Pulmonary artery endothelial cell (primary cell): ENCODE measurements at regions not wholly inside any gene's neighbourhood (a gene's known extent, or its start where the extent isn't known, plus 50 kb on each side); places are given as distances from the start of the nearest gene placed in this dataset.
"Not testable (repeated sequence)": the region's sequence is repeated elsewhere in the genome, so short reads cannot be mapped to it uniquely, and the experiment has no call there.

Source experiments
- DNase-seq: peaks from one replicate; pipeline ENCODE4 v3.0.0-alpha.2; 2011; ENCODE audit warnings: low read depth, low spot score

DNA sequence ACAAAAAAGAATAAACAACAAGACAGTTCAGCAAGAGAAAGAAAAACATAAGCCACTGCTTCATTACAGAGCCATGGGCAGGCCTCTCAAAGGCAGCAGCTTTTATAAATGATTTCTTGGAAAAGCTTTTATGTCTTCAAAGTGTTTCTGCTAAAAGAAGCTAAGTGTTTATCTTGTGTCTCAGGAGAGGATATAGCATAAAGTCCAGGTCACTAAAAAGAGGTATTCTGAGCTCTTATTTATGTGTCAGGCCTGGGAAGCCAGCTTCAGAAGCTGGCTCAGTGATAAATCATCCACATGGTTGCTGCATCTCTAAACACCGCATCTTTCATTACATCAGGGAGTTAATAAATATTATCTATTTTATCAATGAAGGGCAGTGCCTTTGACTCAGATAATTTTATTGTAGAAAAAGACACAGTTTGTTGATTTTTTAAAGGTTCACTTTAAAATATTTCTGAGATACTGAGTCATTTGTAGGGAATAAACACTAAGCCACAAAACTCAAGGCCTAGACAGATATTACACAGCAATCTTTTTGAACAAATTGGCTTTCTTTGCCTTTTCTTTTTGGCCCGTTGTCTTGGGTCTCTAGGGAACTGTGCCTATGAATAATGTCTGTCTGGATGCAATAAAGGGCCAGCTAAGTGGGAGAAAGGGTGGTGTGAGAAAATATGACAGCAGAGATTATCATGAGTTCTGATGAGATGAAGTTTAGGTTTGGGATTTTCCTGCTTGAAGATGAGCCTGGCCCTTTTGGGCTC, 1086.6 kb downstream of the UQCRFS1 start:
- no peak for DNase-seq

DNA sequence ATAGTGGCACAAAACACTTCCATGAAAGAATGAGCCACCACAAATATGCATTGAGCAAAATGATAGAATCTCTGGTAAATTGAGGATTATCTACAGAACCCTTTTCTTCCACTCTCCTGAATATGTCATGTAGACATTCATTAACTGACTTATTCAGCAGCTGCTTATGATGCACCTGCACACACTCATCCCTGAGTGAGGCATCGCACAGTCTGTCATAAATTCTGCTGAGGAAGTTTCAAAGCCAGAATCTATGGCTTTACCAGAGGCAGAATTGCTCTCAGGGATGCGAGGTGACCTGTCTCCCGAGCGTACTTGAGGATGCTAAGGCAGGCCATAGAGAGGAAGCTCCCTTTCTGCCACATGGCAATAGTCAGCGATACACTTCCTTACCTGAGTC, 1090.2 kb downstream of the UQCRFS1 start:
- DNase-seq, result no peak

DNA sequence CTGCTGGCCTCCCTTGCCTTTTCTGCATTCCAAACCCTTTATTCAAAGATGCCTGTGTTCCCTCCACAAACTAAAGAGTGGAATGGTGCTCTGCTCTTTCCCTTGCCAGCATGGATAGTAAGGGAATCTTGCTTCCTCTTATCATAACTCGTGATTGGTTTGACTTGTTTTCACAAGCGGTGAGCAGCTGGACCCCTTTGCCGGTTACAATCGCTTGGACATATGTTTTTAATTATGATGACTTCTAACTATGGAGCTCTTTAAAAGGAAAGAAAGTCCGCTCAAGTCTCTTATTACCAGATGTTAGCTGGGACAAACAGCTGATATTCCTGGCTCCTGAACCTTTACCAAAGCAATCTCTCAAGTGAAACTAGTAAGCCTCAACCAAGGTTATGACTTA, 1094.7 kb downstream of the UQCRFS1 start:
- no peak for DNase-seq

DNA sequence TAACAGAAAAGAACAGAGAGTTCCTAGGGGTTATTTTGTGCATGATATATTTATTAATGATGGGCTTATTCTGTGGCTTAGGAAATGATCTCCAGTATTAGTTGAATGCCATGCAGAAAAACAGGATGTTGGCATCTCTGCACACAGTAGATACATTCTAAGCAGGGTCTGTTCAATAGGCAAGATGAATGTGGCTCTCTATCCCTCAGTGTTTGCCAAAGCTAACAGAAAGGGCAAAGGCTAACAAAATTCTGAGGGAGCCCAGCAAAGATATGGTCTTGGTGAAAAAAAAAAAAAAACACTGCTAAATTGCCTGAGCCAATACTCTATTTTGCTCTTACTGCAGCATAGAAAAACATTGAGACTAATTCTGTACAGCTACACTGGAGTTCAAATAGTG, 1095.8 kb downstream of the UQCRFS1 start:
- DNase-seq, result no peak

DNA sequence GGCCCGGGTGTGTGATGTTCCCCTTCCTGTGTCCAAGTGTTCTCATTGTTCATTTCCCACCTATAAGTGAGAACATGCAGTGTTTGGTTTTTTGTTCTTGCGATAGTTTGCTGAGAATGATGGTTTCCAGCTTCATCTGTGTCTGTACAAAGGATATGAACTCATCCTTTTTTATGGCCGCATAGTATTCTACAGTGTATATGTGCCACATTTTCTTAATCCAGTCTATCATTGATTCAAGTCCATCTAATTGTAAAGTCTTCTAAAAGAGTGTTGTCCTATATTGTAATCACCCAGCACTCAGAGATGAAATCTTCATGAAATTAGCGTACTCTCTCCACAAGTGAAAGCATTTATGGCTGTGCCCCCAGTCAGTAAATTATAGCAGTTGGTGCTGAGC, 1096.6 kb downstream of the UQCRFS1 start:
- not testable (repeated sequence) for DNase-seq

DNA sequence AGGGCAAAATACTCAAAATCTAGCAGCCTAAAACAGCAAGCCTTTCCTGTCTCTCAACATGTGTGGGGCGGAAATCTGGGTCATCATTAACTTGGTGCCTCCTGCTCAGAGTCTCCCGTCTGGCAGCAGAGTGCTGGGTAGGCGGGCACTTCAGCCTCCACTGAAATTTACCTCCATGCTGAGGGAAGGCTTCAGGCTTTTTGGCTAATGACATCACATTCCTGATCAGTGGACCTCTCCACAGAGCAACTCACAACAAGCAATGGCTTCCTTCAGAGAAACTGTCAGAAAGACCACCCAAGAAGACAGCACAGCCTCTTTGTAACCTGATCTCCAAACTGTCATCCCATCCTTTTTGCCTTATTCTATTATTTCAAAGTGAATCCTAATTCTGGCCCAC, 1109.0 kb downstream of the UQCRFS1 start:
- DNase-seq, result no peak

DNA sequence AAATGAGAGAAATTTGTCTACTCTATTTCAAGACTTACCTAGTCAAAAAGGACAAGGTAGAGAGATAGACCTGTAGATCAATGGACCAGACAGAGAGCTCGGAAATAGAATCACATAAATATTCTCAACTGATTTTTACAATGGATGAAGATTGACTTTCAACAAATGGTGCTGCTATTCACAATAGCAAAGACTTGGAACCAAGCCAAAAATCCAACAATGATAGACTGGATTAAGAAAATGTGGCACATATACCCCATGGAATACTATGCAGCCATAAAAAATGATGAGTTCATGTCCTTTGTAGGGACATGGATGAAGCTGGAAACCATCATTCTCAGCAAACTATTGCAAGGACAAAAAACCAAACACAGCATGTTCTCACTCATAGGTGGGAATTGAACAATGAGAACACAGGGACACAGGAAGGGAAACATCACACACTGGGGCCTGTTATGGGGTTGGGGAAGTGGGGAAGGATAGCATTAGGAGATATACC, 1128.2 kb downstream of the UQCRFS1 start:
- DNase-seq, result not testable (repeated sequence)

DNA sequence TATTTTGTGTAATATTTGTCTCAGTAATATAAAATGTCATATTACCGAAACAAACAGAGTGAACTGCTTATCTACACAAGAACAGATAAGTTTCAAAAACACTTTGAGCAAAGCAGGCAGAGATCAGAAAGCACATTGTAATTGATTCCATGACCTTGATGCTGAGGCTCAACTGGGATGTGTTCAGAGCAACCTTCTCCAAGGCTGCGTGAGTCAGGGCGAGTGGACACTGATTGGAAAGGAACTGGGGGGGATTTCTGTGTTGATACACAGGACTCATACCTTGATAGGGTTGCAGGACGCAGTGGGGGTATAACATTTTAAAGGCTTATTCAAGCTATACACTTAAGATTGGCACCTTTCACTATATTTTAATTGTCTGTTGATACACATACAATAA, 1136.3 kb downstream of the UQCRFS1 start:
- no peak for DNase-seq

DNA sequence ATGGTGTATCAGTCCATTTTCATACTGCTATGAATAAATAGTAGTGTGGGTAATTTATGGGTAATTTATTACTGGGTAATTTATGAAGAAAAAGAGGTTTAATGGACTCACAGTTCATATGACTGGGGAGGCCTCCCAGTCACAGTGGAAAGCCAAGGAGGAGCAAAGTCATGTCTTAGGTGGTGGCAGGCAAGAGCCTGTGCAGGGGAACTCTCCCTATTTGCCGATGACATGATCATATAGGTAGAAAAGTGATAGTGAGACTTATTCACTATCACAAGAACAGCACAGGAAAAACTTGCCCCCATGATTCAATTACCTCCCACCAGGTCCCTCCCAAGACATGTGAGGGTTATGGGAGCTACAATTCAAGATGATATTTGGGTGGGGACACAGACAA, 1137.7 kb downstream of the UQCRFS1 start:
- no peak for DNase-seq

DNA sequence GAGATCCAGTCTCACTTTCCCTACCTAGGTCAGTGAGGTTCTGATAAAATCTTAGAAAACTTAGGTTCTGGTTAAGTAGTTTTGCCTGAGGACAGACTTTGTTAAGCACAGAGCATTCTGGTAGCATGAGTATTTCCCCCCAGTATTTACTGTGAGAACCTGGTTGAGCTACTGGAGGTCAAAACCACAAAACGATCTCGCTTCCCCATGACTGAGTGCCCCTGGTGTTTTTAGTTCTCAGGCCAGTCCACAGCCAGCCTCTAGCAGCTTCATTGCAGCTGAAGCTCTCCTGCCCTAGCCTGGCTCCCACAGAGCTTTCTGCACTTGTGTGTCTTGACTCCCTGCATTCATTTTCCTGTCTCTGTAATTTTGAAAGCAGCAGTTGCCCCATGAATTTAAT, 1138.2 kb downstream of the UQCRFS1 start:
- DNase-seq, result no peak

DNA sequence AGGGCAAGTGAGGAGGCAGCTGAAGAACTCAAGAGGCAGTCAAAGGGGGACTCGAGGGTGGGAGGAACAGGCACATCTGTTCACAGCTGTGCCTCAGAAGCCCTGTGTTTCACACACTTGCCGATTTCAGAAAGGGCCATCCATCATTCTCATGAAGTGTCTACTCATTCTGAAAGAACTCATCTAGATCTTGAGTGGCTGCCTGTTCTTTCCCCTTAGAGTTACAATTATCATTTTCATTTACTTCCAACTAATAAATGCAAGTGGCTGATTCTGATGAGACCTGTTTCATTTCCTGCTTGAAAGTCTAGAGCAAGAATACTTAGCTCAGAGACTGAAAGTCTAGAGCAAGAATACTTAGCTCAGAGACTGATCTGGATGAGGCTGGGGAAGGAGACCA, 1145.1 kb downstream of the UQCRFS1 start:
- DNase-seq, result no peak

DNA sequence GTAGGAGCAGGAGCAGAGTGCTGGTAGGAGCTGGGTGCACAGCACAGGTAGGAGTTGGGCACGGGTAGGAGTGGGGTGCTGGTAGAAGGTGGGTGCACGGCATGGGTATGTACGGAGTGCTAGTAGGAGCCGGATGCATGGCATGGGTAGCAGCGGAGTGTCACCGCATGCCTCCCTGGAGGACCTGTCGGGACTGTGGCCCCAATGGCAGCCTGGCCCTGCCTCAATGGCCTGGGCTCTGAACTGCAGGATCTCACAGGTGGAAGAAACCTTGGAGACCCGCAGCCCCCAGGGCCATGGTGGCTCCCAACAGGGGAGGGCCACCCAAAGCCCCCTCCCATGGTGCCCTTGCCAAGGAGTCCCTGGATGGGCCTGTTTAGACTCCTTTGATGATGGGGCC, 1146.0 kb downstream of the UQCRFS1 start:
- DNase-seq, result no peak

DNA sequence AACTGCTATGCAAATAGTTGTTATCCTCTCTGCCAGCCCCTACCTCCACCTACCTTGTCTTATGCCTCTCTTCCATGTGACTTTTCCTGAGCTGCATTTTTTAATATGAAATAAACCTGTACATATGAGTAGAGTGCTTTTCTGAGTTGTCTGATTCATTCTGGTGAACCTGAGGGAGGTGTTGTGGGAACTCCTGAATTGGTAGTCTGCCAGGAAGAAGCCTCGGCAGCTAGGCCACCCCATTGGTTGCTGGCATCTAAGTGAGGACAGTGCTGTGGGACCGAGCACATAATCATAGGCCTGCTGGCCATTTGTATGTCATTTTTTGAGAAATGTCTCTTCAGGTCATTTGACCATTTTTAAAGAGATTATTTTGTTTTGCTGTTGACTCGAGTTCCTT, 1146.8 kb downstream of the UQCRFS1 start:
- DNase-seq, result no peak

DNA sequence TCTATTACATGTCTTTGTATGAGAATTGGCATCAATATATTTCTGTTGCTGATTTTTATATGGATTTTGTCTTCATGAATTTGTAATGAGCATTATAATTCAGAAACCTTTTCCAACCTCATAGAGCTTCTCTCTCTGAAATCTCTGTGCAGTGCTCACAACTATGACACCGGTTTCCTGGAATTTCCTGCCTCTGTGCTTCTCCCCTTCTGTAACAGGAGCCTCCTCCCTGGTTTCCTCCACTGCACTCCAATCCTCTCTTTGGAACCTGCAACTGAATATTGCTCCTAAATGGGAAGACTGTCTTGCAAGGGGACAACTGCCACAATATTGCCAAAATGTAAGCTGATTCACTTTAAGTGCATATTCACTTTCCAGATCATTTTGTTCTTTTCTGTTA, 1147.9 kb downstream of the UQCRFS1 start:
- DNase-seq, result no peak

DNA sequence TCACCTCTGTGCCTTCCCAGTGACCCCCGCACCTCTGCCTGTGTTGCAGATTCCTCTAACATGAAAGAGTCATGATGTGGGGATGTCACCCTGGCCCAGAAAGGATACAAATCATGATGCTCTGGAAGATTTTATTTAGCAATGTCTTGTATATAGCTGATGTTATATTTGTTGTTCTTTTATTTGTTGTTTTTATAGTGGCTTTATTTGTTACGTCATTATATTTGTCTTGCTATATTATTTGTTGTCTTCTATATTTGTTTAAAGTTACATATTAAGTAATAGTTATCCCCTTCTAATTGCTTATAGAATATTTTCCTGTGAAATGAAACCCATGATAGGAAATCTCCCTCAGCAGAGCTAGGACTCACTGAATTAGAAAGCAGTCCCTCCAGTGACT, 1149.2 kb downstream of the UQCRFS1 start:
- no peak for DNase-seq

DNA sequence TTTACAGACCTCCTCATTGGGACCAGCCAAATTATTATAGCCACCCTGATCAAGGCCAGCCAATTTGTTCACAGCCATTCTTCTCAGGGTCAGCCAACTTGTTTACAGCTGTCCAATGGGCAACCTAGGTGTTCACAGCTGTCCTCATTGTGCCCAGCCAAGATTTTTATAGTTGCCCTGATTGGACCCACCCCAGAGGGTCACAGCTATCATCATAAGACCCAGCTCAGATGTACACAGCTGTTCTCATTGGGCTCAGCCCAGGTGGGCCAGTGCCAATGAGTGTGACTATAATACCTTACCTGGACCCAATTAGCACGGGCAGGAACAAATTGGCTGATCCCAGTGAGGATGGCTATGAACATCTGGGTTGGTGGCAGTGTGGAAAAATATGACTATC, 1151.8 kb downstream of the UQCRFS1 start:
- DNase-seq, result no peak

DNA sequence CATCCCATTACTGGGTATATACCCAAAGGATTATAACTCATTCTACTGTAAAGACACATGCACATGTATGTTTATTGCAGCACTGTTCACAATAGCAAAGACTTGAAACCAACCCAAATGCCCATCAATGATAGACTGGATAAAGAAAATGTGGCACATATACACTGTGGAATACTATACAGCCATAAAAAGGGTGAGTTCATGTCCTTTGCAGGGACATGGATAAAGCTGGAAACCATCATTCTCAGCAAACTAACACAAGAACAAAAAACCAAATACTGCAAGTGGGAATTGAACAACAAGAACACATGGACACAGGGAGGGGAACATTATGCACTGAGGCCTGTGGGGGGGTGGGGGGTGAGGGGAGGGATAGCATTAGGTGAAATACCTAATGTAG, 1155.9 kb downstream of the UQCRFS1 start:
- DNase-seq, result not testable (repeated sequence)

DNA sequence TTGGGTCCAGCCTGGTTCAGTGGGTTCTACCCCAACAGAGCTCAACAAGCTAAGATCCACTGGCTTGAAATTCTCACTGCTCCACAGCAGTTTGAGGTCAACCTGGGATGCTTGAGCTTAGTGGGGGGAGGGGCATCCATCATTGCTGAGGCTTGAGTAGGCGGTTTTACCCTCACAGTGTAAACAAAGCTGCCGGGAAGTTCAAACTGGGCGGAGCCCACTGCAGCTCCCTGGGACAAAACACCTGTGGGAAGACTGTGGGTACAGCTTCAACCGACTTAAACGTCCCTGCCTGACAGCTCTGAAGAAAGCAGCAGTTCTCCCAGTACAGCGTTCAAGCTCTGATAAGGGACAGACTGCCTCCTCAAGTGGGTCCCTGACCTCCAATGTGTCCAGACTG, 1161.9 kb downstream of the UQCRFS1 start:
- no peak for DNase-seq

DNA sequence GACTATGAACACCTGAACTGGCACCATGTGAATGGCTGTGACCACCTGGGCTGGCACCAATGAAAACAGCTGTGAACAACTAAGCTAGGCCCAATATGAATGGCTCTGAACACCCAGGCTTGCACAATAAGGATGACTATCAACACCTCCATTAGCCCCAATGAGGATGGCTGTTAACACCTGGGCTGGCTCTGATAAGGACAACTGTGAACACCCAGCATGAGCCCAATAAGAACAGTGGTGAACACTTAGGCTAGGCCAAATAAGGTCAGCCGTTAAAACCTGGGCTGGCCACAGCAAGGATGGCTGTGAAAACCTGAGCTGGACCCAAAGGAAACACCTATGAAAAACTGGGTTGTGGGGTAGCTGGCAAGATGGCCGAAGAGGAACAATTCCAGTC, 1163.1 kb downstream of the UQCRFS1 start:
- no peak for DNase-seq

DNA sequence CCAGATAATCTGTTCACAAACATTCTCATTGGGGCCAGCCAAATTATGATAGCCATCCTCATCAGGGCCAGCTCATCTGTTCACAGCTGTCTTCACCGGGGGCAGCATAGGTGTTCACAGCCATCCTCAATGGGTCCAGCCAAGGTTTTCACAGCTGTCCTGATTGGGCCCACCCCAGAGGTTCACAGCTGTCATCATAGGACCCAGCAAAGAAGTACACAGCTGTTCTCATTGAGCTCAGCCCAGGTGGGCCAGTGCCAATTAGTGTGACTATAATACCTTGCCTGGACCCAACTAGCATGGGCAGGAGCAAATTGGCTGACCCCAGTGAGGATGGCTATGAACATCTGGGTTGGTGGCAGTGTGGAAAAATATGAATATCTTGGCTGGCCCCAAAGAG, 1166.0 kb downstream of the UQCRFS1 start:
- DNase-seq, result no peak

DNA sequence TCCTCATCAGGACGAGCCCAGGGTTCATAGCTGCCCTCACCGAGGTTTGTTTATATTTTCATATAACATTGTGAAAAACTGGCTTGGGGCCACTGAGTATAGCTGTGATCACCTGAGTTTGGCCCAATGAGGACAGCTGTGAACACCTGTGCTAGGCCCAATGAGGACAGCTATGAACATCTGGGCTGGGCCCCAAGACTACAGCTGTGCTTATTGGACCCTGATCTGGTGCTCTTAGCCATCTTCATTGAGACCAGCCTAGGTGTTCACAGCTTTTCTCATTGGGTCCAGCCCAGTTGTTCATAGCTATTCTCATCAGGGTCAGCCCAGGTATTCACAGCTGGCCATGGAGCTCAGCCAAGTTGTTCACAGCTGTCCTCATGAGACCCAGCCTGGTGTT, 1167.3 kb downstream of the UQCRFS1 start:
- DNase-seq, result no peak

DNA sequence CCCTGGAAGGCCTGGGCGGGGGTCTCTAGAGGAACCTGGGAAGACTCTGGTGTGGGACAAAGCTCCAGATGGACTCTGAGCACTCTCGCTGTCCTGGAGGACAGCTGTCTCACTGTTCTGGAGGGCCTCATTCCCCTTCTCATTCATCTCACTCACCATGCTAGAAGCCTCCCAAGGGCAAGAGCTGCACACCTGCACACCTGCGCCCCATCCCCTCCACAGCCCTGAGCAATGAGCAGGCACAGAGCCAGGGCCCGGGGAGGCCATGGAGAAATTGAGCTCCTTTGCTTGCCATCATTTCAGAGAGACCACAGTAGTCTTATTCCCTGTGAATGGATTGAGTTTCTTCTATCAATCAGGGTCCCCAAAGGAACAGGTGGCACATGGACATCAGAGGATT, 1168.5 kb downstream of the UQCRFS1 start:
- DNase-seq, result no peak

DNA sequence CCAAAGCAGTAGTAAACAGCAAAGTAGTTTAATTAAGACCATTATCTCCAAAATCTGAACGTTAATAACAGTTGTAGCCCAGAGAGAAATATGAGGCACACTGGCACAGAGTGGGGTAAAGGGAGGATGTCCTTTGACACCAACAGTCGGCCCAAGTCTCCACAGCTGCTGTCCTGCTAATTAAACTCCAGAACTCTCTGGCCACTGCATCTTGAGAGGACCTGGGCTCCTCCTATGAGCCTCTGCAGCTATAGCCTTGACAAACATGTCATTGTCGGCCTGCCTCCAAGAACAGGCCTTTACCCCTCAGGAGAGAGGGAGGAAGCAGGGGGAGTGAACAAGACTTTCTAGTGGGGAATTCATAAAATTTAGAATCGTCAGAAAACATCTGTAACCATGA, 1170.4 kb downstream of the UQCRFS1 start:
- DNase-seq, result no peak
